HK-2 (cell line): ENCODE measurements at regions not wholly inside any gene's neighbourhood (a gene's known extent, or its start where the extent isn't known, plus 50 kb on each side); places are given as distances from the start of the nearest gene placed in this dataset.

Source experiments
- DNase-seq: peaks from one replicate; pipeline ENCODE4 v3.0.0-alpha.2; 2018; ENCODE audit not compliant: unreplicated experiment

DNA sequence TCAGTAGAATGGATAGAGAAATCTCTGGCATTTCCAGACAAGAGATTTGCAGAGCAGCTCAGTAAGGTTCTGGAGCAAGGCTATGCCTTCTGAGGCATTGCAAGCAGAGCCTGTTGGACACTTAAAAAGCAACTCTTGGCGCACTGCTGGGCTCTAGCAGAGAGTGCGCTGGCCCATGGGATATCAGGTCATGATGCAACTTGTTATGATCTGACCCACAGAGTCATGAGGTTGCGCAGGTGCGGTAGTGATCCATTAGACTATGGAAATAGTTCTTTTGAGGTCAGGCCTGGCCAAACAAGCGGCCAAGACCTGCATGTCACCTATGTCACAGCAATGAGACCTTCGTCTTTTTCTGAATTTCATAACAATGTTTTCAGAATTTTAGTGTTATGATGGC, 168.6 kb downstream of the TMTC3 start:
- no peak for DNase-seq

DNA sequence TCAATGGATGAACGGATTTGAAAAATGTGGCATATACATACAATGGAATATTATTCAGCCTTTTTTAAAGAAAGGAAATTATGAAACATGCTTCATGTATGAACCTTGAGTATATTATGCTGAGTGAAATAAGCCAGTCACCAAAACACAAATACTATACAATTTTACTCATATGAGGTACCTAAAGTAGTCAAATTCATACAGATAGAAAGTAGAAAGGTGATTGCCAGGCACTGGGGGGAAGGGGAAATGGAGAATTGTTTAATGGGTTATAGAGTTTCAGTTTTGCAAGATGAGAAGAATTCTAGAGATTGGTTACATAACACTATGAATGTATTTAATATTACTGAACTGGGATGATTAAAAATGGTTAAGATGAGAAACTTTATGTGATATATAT, 171.4 kb downstream of the TMTC3 start:
- no peak for DNase-seq

DNA sequence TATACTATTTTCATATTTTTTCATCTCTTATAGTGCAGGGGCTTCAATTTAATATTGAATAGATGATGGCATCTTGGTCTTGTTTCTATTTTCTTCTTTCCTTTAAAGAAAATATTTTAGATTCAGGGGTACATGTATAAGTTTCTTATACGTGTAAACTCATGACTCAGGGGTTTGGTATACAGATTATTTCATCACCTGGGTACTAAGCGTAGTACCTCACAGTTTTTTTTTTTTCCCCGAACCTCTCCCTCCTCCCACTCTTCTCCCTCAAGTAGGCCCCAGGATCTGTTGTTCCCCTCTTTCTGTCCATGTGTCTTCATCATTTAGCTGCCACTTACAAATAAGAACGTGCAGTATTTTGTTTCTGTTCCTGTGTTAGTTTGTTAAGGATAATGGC, 172.6 kb downstream of the TMTC3 start:
- DNase-seq: no peak

DNA sequence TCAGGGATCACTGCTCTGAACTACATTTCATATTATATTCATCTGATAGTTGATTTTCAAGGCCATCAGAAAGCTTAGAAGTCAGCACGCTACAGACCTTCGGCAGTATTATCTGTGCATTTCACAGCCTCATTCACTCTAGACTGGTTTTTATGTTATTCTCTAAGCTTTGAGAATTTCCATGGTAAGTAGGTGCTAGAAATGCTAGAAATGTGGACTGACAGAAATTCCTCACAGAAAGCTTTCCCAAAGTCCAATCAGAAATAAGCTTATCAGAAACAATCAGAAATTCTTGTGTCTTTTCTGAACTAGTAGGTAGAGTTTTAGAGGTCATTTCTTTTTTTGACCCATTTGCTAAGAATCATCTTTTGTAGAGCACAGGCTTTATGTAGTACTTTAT, 176.6 kb downstream of the TMTC3 start:
- DNase-seq: no peak

DNA sequence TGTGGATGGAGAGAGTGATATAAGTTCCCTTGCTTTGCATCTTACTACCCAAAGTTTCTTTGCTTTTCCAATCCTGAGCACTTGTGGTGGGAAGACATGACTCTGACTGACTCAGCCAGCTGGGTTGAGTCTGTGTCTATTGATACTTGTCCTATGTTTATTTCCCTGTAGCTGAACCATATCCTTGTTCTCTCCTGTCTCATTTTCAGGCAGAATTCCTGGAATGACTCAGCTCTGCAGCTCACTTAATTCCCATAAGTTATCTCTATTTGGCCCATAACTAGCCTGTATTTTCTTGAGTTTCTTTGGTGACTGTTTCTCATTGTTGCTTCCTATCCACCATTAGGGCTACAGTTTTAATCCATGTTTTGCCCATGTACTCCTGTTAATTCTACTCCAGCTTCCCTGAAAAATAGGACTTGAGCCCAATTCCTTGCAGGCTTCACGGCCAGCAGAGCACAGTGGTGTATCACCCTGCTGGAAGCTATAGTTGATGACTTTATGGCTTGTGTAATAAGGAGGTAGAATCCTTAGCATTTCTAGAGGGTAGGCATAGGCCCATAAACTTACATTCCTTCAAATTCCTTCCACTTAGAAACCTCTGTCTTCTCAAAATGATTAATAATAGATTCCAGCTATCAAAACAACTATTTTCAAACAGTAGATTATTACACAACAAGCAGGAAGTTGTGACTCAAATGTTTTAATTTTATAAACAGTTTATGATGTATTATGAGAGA, 183.1 kb downstream of the TMTC3 start:
- peak; percentile 28 for DNase-seq

DNA sequence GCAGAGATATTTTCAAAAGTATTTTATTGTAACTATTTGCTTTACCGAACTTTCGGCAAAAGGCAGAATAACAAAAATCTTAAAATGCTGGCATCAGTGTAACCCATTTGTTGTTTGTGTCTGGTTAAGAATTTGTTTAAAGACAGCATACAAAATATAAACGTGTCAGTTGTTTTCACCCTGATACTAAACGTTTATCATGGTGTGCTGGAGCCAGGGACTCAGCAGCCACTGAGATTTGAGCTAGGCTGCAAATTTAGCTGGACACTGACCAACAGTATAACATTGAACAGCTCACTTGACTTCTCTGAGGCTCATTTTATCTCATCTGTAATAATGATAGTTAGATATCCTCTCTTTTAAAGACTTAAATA, 183.7 kb downstream of the TMTC3 start:
- DNase-seq: no peak

DNA sequence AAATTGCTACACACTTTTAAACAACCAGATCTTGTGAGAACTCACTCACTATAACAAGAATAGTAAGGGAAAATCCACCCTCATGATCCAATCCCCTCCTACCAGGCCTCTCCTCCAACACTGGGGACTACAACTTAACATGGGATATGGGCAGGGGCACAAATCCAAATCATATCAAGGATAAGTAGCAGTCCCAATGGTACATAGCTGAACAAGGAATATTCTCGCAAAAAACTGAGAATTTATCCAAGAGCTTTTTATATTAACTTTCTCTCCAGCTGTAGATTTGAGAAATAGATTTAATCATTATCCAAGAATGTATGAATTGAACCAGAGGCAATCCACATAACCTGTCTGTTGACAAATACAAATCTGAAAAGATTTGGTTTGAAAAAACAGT, 185.2 kb downstream of the TMTC3 start:
- DNase-seq: no peak

DNA sequence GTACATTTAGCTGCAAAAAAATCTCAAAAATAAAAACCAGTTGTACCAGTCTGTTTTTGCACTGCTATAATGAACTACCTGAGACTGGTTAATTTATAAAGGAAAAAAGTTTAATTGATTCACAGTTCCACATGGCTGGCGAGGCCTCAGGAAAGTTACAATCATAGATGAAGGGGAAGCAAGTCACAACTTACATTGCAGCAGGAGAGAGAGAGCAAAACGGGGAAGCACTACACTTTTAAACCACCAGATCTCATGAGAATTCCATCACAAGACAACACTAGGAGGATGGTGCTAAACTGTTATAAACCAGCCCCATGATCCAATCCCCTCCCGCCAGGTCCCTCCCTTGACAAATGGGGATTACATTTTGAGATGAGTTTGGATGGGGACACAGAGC, 186.0 kb downstream of the TMTC3 start:
- DNase-seq: no peak

DNA sequence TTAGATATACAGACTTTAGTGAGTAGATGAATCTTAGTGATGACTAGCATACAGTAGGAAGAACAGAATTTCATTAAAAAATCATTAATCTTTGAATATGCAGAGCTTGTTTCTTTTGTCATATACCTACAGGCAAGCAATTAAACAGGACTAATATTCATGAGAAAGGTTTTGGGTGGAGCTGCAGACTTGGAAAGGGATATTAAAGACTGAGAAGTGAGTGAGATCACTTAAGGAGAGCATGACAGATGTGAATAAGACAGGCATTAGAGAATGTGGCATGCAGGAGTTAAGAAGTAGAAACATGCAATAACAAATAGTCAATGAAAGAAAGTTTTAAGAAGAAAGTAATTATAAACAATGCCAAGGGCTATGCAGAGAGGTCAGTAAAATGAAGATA, 187.7 kb downstream of the TMTC3 start:
- DNase-seq: no peak

DNA sequence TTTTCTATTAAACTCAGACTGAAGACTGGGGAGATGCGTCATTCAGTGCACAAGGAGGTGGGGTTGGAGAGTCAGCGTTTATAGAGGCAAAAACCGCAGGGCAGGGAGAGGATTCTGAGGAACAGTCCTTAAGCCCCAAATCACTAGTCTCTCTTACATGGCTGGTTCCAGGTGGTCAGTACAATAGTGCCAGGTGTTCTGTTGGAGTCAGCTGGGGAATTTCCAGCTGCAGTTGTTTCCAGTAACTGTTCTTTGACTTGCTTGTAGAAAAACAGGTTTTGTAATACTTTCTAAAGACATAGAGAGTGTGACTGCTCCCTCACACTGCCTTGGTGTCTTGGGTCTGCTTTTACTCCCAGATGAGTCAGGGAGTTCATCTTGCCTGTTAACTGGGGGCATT, 192.2 kb downstream of the TMTC3 start:
- DNase-seq: no peak

DNA sequence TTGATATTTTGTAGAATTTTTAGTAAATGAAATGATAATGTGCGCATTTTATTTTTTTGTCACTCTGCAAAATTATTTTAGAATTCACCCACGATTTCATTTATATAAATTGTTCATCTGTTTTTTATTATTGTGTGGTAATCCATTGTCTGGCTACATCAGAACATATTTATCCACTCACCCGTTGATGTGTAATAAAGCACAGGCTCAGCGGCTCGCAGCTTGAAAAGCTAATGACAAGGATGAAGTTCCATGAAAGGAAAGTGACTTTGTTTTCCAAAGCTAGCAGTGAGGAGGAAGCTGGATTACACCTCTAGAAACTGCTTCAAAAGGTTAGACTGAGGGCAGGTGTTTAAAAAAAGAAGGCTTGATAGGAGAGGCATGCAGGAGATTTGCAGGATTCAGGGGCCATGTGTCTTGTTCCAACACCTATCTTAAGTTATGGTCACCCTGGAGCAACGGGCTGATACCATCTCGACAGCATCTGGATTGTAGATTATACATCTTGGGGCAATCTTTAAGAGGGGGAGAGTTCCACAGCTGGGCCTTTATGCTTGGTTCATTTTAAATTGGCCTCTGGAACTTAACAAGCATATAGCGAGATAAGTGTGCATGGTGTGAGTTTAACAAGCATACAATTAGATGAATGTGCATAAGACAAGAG, 194.1 kb downstream of the TMTC3 start:
- DNase-seq: no peak

DNA sequence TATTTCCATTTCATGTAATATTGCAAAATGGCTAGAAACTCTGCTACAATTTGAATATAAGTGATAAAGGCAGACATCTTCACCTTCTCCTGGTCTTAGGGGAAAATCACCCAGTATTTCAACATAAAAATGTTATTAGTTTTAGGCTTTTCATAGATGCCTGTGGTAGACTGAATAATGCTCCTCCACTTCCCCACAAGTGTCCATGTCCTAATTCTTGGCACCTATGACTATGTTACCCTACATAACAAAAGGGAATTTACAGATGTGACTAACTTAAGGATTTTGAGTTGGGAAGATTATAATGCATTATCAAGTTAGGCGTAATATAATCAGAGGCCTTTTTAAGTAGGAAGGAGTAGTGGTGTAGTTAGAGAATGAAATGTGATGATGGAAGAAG, 196.4 kb downstream of the TMTC3 start:
- no peak for DNase-seq

DNA sequence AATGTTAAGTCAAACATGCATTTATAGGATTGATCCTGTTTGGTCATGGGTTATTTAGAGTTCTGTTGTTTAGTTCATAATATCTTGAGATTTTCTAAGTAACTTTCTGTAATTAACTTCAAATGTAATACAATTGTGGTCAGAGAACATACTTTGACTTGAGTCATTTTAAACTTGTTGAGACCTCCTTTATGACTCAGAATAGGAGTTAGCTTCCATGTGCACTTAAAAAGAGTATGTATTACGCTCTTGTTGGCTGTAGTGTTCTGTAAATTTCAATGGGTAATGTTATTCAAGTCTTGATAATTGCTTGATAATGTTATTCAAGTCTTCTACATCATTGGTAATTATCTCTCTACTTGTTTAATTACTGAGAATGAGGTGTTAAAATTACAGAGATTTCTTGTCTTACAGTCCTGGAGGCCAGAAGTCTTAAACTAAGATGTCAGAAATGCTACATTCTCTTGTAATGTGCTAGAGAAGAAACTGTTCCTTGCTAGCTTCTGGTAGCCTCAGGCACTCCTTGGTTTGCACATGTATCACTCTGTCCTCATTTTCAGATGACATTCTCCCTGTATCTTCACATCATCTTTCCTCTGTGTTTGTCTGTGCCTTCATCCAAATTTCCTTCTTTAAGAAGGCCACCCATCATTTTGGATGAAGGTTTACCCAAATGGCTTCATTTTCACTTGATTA, 197.3 kb downstream of the TMTC3 start:
- DNase-seq: no peak

DNA sequence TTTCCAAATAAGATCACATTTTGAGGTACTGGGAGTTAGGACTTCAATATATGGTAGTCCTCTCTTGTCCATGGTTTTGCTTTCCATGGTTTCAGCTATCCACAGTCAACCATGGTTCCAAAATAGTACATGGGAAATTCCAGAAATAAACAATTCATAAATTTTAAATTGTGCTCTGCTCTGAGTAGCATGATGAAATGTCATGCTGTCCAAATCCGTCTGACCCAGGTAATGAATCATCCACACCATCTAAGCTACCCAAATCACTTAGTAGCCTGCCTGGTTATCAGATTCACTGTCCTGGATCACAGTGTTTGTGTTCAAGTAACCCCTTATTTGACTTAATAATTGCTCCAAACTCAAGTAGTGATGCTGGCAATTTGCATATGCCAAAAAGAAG, 197.9 kb downstream of the TMTC3 start:
- DNase-seq: no peak

DNA sequence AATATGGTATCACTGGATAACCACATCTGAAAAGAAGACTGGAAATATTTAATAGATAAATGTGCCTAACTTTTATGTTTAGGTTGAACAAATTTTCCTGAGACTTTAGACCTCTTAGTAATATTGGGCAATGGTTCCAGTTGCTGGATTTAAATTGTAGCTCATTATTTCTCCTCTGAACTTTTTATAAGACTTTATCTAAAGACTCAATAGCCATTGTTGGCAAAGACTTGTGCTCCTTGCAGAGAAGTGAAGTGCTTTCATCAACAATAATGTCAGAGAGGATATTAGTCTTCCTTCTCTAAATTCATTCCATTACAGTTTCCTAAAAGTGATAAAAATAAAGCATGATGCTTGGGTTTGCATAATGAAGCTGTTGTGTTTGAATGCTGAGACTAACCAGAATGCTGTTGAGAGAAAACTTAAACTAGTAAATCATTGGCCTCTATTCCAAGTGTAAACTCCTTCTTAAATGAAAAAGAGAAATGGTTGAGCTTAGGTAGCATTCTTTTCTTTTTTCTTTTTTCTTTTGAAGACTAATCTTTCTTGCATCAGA, 200.2 kb downstream of the TMTC3 start:
- DNase-seq: no peak

DNA sequence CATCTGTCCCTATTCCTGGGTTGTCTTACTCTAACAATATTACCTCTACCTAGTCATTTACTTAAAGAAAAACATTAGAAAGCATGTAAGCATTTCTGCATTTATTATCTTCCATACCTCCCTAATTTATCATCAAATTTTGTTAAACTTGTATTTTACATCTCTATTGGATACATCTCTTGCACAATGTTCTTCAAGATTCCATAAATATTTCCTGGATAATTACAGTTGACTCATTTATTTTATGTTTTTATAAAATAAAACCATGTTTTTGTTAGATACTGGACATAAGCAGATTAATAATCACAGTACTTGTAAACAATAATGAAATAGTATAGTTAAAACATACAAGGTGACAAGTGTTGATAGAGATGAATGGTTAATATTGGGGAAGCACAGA, 209.0 kb downstream of the TMTC3 start:
- DNase-seq: no peak

DNA sequence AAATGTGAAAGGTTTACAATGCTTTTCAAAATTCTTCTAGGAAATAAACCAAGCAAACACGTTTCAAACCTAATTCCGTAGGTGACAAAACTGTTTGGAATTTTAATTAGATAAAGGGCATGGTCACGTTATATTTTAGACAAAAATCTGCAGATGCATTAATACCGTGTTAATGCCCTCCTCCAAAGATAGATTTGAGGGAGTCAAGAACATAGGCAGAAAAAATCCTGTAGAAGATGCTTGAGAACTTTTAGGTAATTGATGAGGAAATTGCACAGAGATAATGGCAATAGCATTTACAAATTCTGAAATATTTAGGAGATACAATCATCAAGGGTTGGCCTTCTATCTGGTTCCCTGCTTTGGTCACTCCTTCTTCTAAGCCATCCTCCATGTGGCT, 212.6 kb downstream of the TMTC3 start:
- no peak for DNase-seq

DNA sequence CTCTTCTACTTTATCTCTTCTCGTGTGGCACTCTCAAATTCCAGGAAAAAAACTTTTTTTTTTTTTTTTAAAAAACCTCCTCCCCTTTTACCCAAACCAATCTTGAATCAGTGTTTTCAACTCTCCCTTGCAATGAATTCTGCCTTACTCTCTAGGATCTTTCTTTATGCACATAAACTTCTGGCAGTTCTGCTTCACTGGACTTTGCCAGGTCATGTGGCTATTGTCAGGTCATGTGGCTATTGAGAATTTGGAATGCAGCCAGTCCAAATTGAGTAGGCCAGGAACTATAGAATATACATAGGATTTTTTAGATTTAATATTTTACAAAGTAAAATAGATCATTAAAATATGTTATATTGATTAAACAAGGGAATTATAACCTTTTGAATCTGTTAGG, 218.2 kb downstream of the TMTC3 start:
- DNase-seq: no peak

DNA sequence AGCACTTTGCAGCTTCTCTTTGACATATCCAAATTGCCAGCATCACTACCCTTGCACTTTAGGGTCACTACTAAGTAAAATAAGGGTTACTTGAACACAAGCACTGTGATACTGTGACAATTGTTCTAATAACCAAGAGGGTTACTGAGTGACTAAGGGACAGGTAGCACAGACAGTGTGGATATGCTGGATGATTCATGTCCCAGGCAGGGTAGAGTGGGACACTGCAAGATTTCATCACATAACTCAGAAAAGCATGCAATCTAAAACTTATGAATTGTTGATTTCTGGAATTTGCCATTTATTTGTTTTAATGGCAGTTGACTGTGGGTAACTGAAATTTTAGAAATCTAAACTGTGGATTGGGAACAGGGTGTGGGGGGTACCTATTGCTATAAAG, 218.8 kb downstream of the KITLG start:
- no peak for DNase-seq

DNA sequence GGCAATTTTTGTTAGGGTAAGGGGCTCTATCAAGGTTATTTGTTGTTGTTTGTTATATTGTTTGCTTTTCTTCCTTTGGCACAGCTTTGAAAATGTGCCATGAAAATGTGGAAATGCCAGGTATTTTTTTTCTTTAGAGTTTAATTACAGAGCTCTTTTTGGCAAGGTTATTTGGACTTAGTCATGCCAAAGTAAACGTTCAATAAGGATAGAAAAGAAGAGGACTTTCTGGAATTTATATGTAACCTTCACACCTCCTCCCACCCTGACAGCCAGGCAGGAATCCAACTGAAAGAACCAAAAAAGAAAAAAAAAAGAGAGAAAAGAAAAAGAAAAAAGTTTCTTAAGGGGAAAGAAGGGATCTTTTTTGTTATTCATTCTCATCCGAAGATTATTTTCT, 217.8 kb downstream of the KITLG start:
- no peak for DNase-seq

DNA sequence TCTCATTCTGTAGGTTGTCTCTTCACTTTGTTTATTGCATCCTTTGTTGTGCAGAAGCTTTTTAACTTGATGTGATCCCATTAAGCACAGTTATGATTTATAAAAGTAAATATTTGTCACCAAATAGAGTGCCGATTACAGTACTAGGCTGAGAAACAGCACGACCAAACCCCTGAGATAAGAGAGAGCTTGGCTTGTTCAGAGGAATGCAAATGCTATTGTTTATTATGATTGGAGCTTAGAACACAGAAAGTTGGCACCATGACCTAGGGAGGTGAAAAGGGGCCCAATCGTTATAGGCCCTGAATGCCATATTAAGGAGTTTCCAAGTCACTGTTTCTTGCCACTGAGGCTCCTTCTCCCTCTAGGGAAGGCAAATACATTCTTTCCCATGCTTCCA, 214.9 kb downstream of the KITLG start:
- no peak for DNase-seq

DNA sequence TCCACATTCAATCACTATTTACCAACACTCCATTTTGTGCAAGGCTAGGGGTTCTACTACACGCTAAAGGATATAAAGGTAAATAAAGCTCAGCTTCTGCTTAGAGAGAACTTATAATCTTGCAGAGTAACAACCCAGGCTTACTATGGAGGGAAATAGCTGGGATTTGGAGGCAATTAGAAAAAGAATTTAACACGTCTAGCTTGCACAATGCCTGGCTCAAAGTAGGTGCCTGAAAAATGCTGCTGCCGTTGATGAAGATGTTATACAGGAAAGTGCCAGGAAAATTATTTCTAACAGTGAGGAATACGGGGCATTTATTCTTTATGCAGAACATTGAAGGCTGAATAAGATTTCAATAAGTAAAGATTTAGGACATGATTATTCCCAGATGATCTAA, 214.2 kb downstream of the KITLG start:
- DNase-seq: no peak

DNA sequence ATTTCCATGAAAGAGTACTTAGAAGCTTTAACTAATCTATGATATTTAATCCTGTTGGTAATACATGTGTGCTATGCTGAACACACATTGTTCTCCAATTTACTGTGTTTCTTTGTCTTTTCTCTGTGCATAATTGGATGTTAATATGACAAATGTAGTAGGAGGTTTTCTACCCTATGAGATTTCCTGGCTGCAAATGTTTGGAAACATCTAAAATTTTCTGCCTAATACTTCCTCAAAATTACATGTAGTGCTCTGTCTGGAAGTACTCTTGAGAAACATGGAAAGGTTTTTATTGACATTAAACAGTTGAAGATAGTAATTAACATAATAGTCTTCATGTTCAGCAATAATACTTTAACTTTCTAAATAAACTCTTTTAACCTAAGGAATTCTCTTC, 213.0 kb downstream of the KITLG start:
- no peak for DNase-seq
